Right lobe of liver (tissue), 6 donors: ENCODE measurements at regions not wholly inside any gene's neighbourhood (a gene's known extent, or its start where the extent isn't known, plus 50 kb on each side); places are given as distances from the start of the nearest gene placed in this dataset.

Experiments used
- ATAC-seq, 4 donors: fragments of 200-7000 bp; cut with Tn5 transposase; one replicate each; pipeline ENCODE4 v1.9.1; 2020; ENCODE audit warnings: mild to moderate bottlenecking in 4 of 4, moderate library complexity in 4 of 4
- DNase-seq, 3 donors: peaks; one replicate each; pipeline ENCODE4 v3.0.0-alpha.2; 2020
- H3K27ac ChIP-seq, 3 donors: fragments of 200-600 bp; one replicate each; pipeline ENCODE4 v1.8.0; 2022
- H3K27me3 ChIP-seq, 2 donors: fragments of 200-600 bp; one replicate each; pipeline ENCODE4 v1.8.0; 2022
- H3K36me3 ChIP-seq, 4 donors: fragments of 200-600 bp; sonication (generic) in 1 of 4; one replicate each; pipeline versions ENCODE4 v1.5.1 to v1.8.0; 2017 to 2022; ENCODE audit warnings: control low read depth in 1 of 4
- H3K4me1 ChIP-seq, 4 donors: fragments of 200-600 bp; sonication (generic) in 1 of 4; one replicate each; pipeline versions ENCODE4 v1.5.1 to v1.8.0; 2017 to 2022; ENCODE audit warnings: control low read depth in 1 of 4
- H3K4me3 ChIP-seq, 3 donors: fragments of 200-600 bp; one replicate each; pipeline ENCODE4 v1.8.0; 2022
- H3K9me3 ChIP-seq, 4 donors: fragments of 200-600 bp; sonication (generic) in 1 of 4; one replicate each; pipeline versions ENCODE4 v1.5.1 to v1.8.0; 2017 to 2022; ENCODE audit warnings: control low read depth in 1 of 4
- POLR2A ChIP-seq: fragments of 450-650 bp; IDR thresholded peaks from one replicate; pipeline ENCODE4 v1.6.1; 2017; ENCODE audit warnings: antibody characterized with exemption, mild to moderate bottlenecking
- WGBS: methylation state at CpG from one replicate; pipeline ENCODE4 v1.1.6; 2018; ENCODE audit warnings: low coverage, low lambda C conversion rate; ENCODE audit not compliant: insufficient coverage; ENCODE audit errors: missing lambda C conversion rate; 5-methylcytosine and 5-hydroxymethylcytosine counted together
- intact Hi-C, 2 donors: fragments of 100-400 bp; cut with DNase I; formaldehyde crosslinking; loops; one replicate each; pipeline versions ENCODE4 v1.11.2 to v1.14.1; 2022
- TF ChIP-seq, protein P1 (sequence below), 4 donors: fragments of 200-600 bp in 3 of 4; fragments of 450-650 bp in 1 of 4; IDR thresholded peaks; one replicate each; pipeline versions ENCODE4 v1.5.1 to v1.8.0; 2016 to 2022; ENCODE audit warnings: antibody characterized with exemption in 4 of 4, mild to moderate bottlenecking in 2 of 4
- donor health status: DM: no; HTN: yes; CAD: no.
- donor health status: DM: no; HTN: no; CAD: no.
- donor health status: DM: no; HTN: no; CAD: no.
- donor health status: DM: no; HTN: yes; CAD: no.
- donor health status: DM: no; HTN: yes; CAD: no.

- no peaks in the 10 kb centered on the region for H3K36me3 ChIP-seq
- no peak overlapping the region for H3K27ac ChIP-seq
- WGBS = 19% methylated on average over 2 of the region's 2 CpGs
- TF ChIP-seq, protein P1, sequence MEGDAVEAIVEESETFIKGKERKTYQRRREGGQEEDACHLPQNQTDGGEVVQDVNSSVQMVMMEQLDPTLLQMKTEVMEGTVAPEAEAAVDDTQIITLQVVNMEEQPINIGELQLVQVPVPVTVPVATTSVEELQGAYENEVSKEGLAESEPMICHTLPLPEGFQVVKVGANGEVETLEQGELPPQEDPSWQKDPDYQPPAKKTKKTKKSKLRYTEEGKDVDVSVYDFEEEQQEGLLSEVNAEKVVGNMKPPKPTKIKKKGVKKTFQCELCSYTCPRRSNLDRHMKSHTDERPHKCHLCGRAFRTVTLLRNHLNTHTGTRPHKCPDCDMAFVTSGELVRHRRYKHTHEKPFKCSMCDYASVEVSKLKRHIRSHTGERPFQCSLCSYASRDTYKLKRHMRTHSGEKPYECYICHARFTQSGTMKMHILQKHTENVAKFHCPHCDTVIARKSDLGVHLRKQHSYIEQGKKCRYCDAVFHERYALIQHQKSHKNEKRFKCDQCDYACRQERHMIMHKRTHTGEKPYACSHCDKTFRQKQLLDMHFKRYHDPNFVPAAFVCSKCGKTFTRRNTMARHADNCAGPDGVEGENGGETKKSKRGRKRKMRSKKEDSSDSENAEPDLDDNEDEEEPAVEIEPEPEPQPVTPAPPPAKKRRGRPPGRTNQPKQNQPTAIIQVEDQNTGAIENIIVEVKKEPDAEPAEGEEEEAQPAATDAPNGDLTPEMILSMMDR (IDR thresholded peaks at IDR 0.05) = no peak
- no peak for TF ChIP-seq POLR2A
- no peak for DNase-seq
- no peak for ATAC-seq
- no peaks in the 10 kb centered on the region for H3K9me3 ChIP-seq
- H3K4me1 ChIP-seq = no peaks in the 10 kb centered on the region
- no peaks in the 10 kb centered on the region for H3K27me3 ChIP-seq
- H3K4me3 ChIP-seq = no peak overlapping the region
- intact Hi-C loops = no loop called here
These were observed 320.6 kb upstream of the TFPI start for GRCh38 chr2:187874786-187875185.

GRCh38 chr2:187875261-187876141 lies 321.3 kb upstream of the TFPI start:
- WGBS = 64% methylated on average over 3 of the region's 3 CpGs
- Histone ChIP-seq H3K9me3 (no peaks in the 10 kb centered on the region), H3K27me3 (no peaks in the 10 kb centered on the region), H3K4me1 (no peaks in the 10 kb centered on the region), H3K4me3 (no peak overlapping the region), H3K36me3 (no peaks in the 10 kb centered on the region), H3K27ac (no peak overlapping the region)
- TF ChIP-seq POLR2A = no peak
- TF ChIP-seq, protein P1 (IDR thresholded peaks at IDR 0.05) = no peak
- ATAC-seq (no peak), DNase-seq (no peak)
- intact Hi-C loops = no loop called here

GRCh38 chr2:187876554-187876953 lies 322.3 kb upstream of the TFPI start:
- Histone ChIP-seq H3K4me3 (no peak overlapping the region), H3K9me3 (no peaks in the 10 kb centered on the region), H3K27ac (no peak overlapping the region), H3K27me3 (no peaks in the 10 kb centered on the region), H3K36me3 (no peaks in the 10 kb centered on the region), H3K4me1 (no peaks in the 10 kb centered on the region)
- TF ChIP-seq POLR2A = no peak
- TF ChIP-seq, protein P1 (IDR thresholded peaks at IDR 0.05) = no peak
- 74% methylated on average over 5 of the region's 5 CpGs for WGBS
- intact Hi-C loops = no loop called here
- ATAC-seq (no peak), DNase-seq (no peak)

DNA sequence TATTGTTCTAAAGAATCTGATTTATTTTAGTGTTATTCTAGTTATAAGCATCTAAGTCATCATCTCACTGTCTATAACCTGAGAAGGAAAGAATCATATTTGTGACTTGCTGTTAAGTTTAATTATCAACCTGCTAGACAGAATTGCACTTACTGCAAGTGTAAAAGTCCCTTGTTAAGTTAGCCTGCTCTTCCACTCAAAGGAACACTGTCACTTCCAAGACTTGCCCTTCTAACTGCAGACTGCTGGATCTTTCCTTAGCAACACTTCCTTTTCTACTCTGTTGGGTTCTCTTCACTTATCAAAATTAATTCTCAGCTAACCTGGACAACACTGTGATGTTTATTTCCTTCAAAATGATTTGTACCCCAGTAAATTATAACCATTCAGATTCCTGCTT lies 323.2 kb upstream of the TFPI start:
- Histone ChIP-seq H3K36me3 (no peaks in the 10 kb centered on the region), H3K9me3 (no peaks in the 10 kb centered on the region), H3K27me3 (no peaks in the 10 kb centered on the region), H3K4me3 (no peak overlapping the region), H3K27ac (no peak overlapping the region), H3K4me1 (no peaks in the 10 kb centered on the region)
- intact Hi-C loops = no loop called here
- ATAC-seq (no peak), DNase-seq (no peak)
- TF ChIP-seq POLR2A = no peak
- TF ChIP-seq, protein P1 (IDR thresholded peaks at IDR 0.05) = no peak
